ENCODE measurements at regions not wholly inside any gene's neighbourhood (a gene's known extent, or its start where the extent isn't known, plus 50 kb on each side); places are given as distances from the start of the nearest gene placed in this dataset.

- TF ChIP-seq CTCF (IDR thresholded peaks at IDR 0.05; ENCODE audit: low read depth, low read length): no peak
- H3K4me3 ChIP-seq (ENCODE audit: low read depth, low read length): no peak overlapping the region
Observed at GRCh38 chr7:16187131-16187530, 234.2 kb downstream of the CRPPA start.

- TF ChIP-seq CTCF (IDR thresholded peaks at IDR 0.05; ENCODE audit: low read depth, low read length): no peak
Observed at GRCh38 chr7:16178585-16178984, 242.8 kb downstream of the CRPPA start.

GRCh38 chr7:16178092-16178491 lies 243.2 kb downstream of the CRPPA start:
- no peak overlapping the region for H3K4me3 ChIP-seq (ENCODE audit: low read depth, low read length)
- no peak for TF ChIP-seq CTCF (IDR thresholded peaks at IDR 0.05; ENCODE audit: low read depth, low read length)

More at GRCh38 chr7:16178585-16178984, 242.8 kb downstream of the CRPPA start:
- H3K4me3 ChIP-seq (ENCODE audit: low read depth, low read length): no peak overlapping the region

- TF ChIP-seq CTCF (IDR thresholded peaks at IDR 0.05; ENCODE audit: low read depth, low read length): no peak
- no peak overlapping the region for H3K4me3 ChIP-seq (ENCODE audit: low read depth, low read length)
Observed at GRCh38 chr7:16174253-16174652, 247.1 kb downstream of the CRPPA start.

GRCh38 chr7:16172366-16172765 lies 249.0 kb downstream of the CRPPA start:
- H3K4me3 ChIP-seq (ENCODE audit: low read depth, low read length): no peak overlapping the region
- no peak for TF ChIP-seq CTCF (IDR thresholded peaks at IDR 0.05; ENCODE audit: low read depth, low read length)

GRCh38 chr7:16171928-16172327 lies 249.4 kb downstream of the CRPPA start:
- H3K4me3 ChIP-seq (ENCODE audit: low read depth, low read length): no peak overlapping the region
- TF ChIP-seq CTCF (IDR thresholded peaks at IDR 0.05; ENCODE audit: low read depth, low read length): no peak

GRCh38 chr7:16170671-16171070 lies 250.7 kb downstream of the CRPPA start:
- no peak for TF ChIP-seq CTCF (IDR thresholded peaks at IDR 0.05; ENCODE audit: low read depth, low read length)
- no peak overlapping the region for H3K4me3 ChIP-seq (ENCODE audit: low read depth, low read length)
